ENCODE measurements at regions not wholly inside any gene's neighbourhood (a gene's known extent, or its start where the extent isn't known, plus 50 kb on each side); places are given as distances from the start of the nearest gene placed in this dataset.

DNA sequence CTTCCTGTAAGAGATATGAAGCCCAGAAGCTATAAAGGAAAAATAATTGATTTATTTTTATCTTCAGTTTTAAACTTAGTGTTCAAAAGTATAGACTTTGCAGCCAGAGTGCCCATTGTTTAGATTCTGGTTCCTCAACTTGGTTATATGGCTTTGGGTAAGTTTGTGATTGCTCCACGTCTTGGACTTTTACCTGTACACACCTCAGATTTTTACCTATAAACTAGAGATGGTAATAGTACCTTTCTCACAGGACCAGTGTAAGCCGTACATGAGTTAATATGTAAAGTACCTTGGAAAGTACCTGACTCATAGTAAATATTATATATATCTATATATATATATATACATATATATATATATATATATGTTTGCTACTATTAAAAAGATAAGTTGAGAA, 283.8 kb downstream of the RAP2B start:
- Mint-ChIP-seq H3K4me1 (ENCODE audit: low read depth, unreplicated experiment) (peaks cover 7% of the 10 kb centered on the region), H3K36me3 (ENCODE audit: insufficient read depth, unreplicated experiment) (no peaks in the 10 kb centered on the region), H3K27me3 (ENCODE audit: unreplicated experiment) (no peaks in the 10 kb centered on the region), H3K9me3 (ENCODE audit: low read depth, unreplicated experiment) (no peaks in the 10 kb centered on the region), H3K27ac (ENCODE audit: unreplicated experiment) (no peak overlapping the region), H3K4me3 (ENCODE audit: low read depth, unreplicated experiment) (no peak overlapping the region)
- TF ChIP-seq, protein P1, sequence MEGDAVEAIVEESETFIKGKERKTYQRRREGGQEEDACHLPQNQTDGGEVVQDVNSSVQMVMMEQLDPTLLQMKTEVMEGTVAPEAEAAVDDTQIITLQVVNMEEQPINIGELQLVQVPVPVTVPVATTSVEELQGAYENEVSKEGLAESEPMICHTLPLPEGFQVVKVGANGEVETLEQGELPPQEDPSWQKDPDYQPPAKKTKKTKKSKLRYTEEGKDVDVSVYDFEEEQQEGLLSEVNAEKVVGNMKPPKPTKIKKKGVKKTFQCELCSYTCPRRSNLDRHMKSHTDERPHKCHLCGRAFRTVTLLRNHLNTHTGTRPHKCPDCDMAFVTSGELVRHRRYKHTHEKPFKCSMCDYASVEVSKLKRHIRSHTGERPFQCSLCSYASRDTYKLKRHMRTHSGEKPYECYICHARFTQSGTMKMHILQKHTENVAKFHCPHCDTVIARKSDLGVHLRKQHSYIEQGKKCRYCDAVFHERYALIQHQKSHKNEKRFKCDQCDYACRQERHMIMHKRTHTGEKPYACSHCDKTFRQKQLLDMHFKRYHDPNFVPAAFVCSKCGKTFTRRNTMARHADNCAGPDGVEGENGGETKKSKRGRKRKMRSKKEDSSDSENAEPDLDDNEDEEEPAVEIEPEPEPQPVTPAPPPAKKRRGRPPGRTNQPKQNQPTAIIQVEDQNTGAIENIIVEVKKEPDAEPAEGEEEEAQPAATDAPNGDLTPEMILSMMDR (IDR thresholded peaks at IDR 0.05; ENCODE audit: unreplicated experiment): no peak
- CTCF ChIA-PET: no interaction called here
- intact Hi-C loops (cut with micrococcal nuclease; ENCODE audit: unreplicated experiment): loop anchor here (5.0 kb wide), 1 partner anchor 154 kb away; no protein-coding TSS in a partner anchor
- DNase-seq: no peak
- BruUV-seq (replicated peaks): no TSS peak

DNA sequence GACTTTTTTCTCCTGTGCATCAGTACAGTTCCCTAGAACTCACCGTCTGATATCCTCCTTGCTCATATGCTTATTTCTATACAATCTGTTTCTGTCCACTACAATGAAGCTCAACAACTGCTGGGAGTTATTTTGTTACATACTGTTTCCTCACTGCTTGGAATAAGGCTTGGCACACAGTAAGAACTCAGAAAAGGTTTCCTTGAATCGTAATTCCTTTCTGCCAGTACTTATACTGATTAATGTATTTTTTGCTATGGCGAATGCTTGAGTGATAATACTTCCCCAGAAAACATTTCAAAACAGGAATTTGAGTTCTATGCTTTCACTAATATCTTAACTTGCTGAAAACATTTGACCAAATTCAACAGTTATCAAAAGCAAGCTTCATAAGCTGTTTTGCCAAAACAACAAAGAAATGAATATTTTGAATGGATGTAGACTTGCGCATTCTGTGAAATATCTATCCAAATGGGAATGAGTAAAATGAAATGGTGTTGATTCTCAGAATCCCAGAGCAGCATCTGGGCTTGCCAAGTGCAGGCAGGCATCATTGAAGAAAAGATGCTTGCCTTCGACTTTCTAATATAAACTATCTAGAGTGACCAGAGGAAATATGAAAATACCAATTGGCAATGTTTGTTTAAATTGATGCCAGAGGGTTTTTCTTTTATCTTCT, 286.3 kb downstream of the RAP2B start:
- no peak for DNase-seq
- Mint-ChIP-seq H3K27ac (ENCODE audit: unreplicated experiment) (no peak overlapping the region), H3K9me3 (ENCODE audit: low read depth, unreplicated experiment) (no peaks in the 10 kb centered on the region), H3K4me3 (ENCODE audit: low read depth, unreplicated experiment) (no peak overlapping the region), H3K36me3 (ENCODE audit: insufficient read depth, unreplicated experiment) (no peaks in the 10 kb centered on the region), H3K4me1 (ENCODE audit: low read depth, unreplicated experiment) (no peaks in the 10 kb centered on the region), H3K27me3 (ENCODE audit: unreplicated experiment) (no peaks in the 10 kb centered on the region)
- BruUV-seq (replicated peaks): no TSS peak
- TF ChIP-seq, protein P1 (IDR thresholded peaks at IDR 0.05; ENCODE audit: unreplicated experiment): no peak
- intact Hi-C loops (cut with micrococcal nuclease; ENCODE audit: unreplicated experiment): loop anchor here (5.0 kb wide), 1 partner anchor 156 kb away; no protein-coding TSS in a partner anchor
- CTCF ChIA-PET: interaction anchor here (1.1 kb wide), 1 partner anchor 9 kb away, joined by 3 read pairs; no protein-coding TSS in a partner anchor

DNA sequence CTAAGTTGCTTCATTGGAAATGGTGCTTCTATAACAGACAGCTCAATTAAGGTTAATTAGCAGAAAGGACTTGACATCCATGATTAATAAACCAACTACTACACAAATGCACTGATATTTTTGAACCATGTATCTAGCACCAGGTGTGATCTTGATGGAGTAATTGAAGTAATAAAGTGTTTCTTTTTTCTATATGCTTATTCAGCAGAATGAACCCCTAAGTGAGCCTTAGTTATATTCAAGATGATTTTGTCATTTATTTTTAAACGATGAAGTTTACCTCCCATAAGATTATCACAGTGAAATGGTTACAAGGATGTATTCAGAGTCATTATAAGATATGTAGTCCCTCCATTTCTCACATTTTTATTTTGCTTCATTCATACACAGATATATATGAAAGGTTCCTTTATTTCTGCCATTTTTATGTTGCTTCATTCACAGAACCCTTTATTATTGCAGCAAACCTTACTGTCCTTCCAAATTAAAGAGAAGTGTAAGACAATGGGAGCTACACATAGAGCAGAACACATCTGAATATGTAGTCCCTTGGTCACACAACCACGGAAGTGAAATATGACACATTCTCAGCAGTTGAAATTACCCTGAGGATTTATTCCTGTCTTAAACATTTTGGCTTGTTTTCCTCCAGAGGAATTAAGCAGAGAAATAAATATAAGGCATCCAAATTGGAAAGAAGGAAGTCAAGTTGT, 295.0 kb downstream of the RAP2B start:
- no peak for DNase-seq
- no peaks in the 10 kb centered on the region for H3K36me3 Mint-ChIP-seq (ENCODE audit: insufficient read depth, unreplicated experiment)
- intact Hi-C loops (cut with micrococcal nuclease; ENCODE audit: unreplicated experiment): no loop called here
- CTCF ChIA-PET: no interaction called here
- H3K27ac Mint-ChIP-seq (ENCODE audit: unreplicated experiment): no peak overlapping the region
- no TSS peak for BruUV-seq (replicated peaks)
- TF ChIP-seq, protein P1 (IDR thresholded peaks at IDR 0.05; ENCODE audit: unreplicated experiment): no peak
- H3K4me3 Mint-ChIP-seq (ENCODE audit: low read depth, unreplicated experiment): no peak overlapping the region
- no peaks in the 10 kb centered on the region for H3K4me1 Mint-ChIP-seq (ENCODE audit: low read depth, unreplicated experiment)
- H3K9me3 Mint-ChIP-seq (ENCODE audit: low read depth, unreplicated experiment): no peaks in the 10 kb centered on the region
- H3K27me3 Mint-ChIP-seq (ENCODE audit: unreplicated experiment): no peaks in the 10 kb centered on the region

DNA sequence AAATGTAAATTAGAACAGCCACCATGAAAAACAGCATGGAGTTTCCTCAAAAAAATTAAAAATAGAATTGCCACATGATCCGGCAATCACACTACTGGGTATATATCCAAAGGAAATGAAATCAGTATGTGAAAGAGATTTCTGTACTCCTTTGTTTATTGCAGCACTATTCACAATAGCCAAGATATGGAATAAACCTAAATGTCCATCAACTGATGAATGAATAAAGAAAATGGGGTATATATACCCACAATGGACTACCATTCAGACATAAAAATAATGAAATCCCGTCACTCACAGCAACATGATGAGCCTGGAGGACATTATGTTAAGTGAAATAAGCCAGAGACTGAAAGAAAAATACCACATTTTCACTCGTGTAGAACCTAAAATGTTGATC, 296.9 kb downstream of the RAP2B start:
- no peak overlapping the region for H3K27ac Mint-ChIP-seq (ENCODE audit: unreplicated experiment)
- no peak overlapping the region for H3K4me3 Mint-ChIP-seq (ENCODE audit: low read depth, unreplicated experiment)
- H3K36me3 Mint-ChIP-seq (ENCODE audit: insufficient read depth, unreplicated experiment): no peaks in the 10 kb centered on the region
- DNase-seq: no peak
- H3K4me1 Mint-ChIP-seq (ENCODE audit: low read depth, unreplicated experiment): no peaks in the 10 kb centered on the region
- CTCF ChIA-PET: no interaction called here
- TF ChIP-seq, protein P1 (IDR thresholded peaks at IDR 0.05; ENCODE audit: unreplicated experiment): no peak
- H3K9me3 Mint-ChIP-seq (ENCODE audit: low read depth, unreplicated experiment): no peaks in the 10 kb centered on the region
- intact Hi-C loops (cut with micrococcal nuclease; ENCODE audit: unreplicated experiment): no loop called here
- no TSS peak for BruUV-seq (replicated peaks)
- H3K27me3 Mint-ChIP-seq (ENCODE audit: unreplicated experiment): no peaks in the 10 kb centered on the region
